Colonic mucosa (tissue), 4 donors: ENCODE measurements at regions not wholly inside any gene's neighbourhood (a gene's known extent, or its start where the extent isn't known, plus 50 kb on each side); places are given as distances from the start of the nearest gene placed in this dataset.

Source experiments
- DNase-seq: peaks from one replicate; pipeline ENCODE4 v3.0.0-alpha.2; 2020
- H3K27ac ChIP-seq: fragments of 200-600 bp; one replicate; pipeline ENCODE4 v1.8.0; 2021
- H3K27me3 ChIP-seq: fragments of 200-600 bp; one replicate; pipeline ENCODE4 v1.8.0; 2021
- H3K36me3 ChIP-seq: fragments of 200-600 bp; one replicate; pipeline ENCODE4 v1.8.0; 2021
- H3K4me1 ChIP-seq: fragments of 200-600 bp; one replicate; pipeline ENCODE4 v1.8.0; 2021; ENCODE audit warnings: mild to moderate bottlenecking
- H3K4me3 ChIP-seq: fragments of 200-600 bp; one replicate; pipeline ENCODE4 v1.8.0; 2021
- H3K9ac ChIP-seq, 2 donors: one replicate each; pipeline ENCODE4 v1.7.0; 2013; ENCODE audit warnings: control low read depth in 2 of 2, low read depth in 2 of 2, low read length in 2 of 2
- H3K9me3 ChIP-seq: fragments of 200-600 bp; one replicate; pipeline ENCODE4 v1.8.0; 2021
- intact Hi-C: fragments of 100-400 bp; cut with DNase I; formaldehyde crosslinking; loops from one replicate; pipeline ENCODE4 v1.14.1; 2022
- TF ChIP-seq, protein P1 (sequence below): fragments of 200-600 bp; IDR thresholded peaks from one replicate; pipeline ENCODE4 v1.8.0; 2022; ENCODE audit warnings: antibody characterized with exemption, mild to moderate bottlenecking
- donor health status: healthy.
- donor health status: DM: no; HTN: no; CAD: no.
- donor health status: DM: no; HTN: no; CAD: no.

DNA sequence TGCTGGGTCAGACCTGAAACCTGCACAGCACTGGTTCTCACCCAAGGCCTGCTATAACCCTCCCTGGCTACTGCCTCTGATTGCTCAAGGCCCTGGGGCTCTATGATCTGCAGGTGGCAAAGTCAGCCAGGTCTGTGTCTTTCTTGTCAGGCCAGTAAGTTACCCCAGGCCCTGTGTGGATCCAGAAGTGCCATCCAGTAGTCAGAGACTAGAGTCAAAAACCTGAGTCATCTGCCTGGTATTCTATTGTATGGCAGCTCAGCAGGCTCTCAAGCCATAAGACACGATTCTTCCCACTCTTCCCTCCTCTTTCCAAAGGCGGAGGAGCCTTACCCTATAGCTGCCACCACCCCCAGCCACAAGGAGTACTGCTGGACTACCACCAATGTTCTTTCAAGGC, 593.0 kb downstream of the FRK start:
- DNase-seq, result no peak
- H3K9ac ChIP-seq, result no peak overlapping the region
- H3K4me1 ChIP-seq, result no peaks in the 10 kb centered on the region
- H3K36me3 ChIP-seq, result no peaks in the 10 kb centered on the region
- no peak overlapping the region for H3K4me3 ChIP-seq
- no peaks in the 10 kb centered on the region for H3K9me3 ChIP-seq
- no peaks in the 10 kb centered on the region for H3K27me3 ChIP-seq
- H3K27ac ChIP-seq, result no peak overlapping the region
- intact Hi-C loops, result no loop called here
- TF ChIP-seq, protein P1, sequence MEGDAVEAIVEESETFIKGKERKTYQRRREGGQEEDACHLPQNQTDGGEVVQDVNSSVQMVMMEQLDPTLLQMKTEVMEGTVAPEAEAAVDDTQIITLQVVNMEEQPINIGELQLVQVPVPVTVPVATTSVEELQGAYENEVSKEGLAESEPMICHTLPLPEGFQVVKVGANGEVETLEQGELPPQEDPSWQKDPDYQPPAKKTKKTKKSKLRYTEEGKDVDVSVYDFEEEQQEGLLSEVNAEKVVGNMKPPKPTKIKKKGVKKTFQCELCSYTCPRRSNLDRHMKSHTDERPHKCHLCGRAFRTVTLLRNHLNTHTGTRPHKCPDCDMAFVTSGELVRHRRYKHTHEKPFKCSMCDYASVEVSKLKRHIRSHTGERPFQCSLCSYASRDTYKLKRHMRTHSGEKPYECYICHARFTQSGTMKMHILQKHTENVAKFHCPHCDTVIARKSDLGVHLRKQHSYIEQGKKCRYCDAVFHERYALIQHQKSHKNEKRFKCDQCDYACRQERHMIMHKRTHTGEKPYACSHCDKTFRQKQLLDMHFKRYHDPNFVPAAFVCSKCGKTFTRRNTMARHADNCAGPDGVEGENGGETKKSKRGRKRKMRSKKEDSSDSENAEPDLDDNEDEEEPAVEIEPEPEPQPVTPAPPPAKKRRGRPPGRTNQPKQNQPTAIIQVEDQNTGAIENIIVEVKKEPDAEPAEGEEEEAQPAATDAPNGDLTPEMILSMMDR, result no peak

DNA sequence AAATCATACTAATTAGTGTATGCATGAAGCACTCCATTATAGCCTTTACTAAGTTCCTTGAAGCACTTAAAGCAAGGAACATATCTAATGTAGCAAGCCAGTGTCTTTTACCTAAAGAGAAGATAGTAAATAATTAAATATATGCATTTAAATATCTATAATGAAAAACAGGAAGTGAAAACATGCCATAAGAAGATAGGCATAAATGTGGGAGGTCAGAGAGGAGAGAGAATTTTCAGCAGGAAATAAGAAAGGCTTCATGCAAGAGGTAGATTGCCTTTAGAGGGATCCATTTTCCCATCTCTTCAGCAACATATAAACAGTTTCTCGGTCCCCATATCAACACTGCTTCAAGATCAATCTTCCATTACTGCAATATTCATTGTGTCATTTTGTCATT, 599.8 kb downstream of the FRK start:
- no peak for DNase-seq
- H3K4me3 ChIP-seq, result no peak overlapping the region
- H3K27me3 ChIP-seq, result no peaks in the 10 kb centered on the region
- H3K9ac ChIP-seq, result no peak overlapping the region
- intact Hi-C loops, result no loop called here
- TF ChIP-seq, protein P1, result no peak
- H3K27ac ChIP-seq, result no peak overlapping the region
- no peaks in the 10 kb centered on the region for H3K4me1 ChIP-seq
- no peaks in the 10 kb centered on the region for H3K36me3 ChIP-seq
- no peaks in the 10 kb centered on the region for H3K9me3 ChIP-seq

DNA sequence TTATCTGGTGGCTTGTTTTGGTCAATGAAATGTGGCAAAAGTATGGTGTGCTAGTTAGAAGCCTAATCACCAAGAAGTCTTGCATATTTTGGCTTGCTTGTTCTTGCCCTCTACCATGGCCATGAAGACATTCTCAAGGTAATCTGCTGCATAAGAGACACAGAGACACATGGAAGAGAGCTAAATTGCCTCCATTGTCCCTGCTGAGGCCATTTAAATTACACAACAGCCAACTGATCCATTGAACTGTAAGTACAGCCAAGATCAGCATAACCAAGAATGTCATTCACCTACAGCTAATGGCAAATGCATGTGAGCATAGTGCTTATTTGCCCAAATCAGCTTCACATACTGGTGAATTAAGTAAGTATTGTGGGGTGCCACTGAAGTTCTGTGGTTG, 603.8 kb downstream of the FRK start:
- DNase-seq, result no peak
- H3K4me1 ChIP-seq, result no peaks in the 10 kb centered on the region
- H3K9me3 ChIP-seq, result no peaks in the 10 kb centered on the region
- H3K27me3 ChIP-seq, result no peaks in the 10 kb centered on the region
- TF ChIP-seq, protein P1, result no peak
- H3K27ac ChIP-seq, result no peak overlapping the region
- no peaks in the 10 kb centered on the region for H3K36me3 ChIP-seq
- no peak overlapping the region for H3K4me3 ChIP-seq
- no peak overlapping the region for H3K9ac ChIP-seq
- intact Hi-C loops, result no loop called here

DNA sequence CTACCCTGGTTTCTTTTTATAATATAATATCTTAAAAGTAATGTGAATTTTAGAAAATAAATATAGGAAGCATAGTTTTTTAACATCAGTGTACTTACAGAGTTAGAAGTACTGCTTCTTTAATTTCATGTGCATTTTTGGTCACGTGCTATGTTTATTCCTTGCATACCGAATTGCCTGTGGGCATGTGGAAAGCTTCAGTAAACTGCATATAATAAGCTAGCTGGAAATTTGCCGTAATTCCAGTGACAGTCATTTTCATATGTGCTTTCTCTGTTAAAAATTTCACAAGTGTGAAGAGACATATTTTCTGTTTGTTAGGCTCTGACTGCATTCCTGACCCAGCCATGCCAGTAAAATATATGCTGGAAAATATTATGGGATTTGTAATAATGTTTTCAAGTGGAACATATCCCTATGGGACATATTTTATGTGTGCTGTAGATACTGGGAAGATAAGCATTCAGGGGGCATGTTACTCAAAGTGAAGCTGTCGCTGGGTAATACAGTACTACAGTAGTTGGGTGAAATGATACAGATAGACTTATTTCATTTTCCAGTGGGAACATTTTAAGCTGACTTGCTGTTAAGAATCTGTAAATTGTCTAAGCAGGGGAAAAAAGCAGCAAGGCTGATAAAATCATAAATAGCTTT, 616.7 kb downstream of the FRK start:
- H3K9ac ChIP-seq, result no peak overlapping the region
- H3K9me3 ChIP-seq, result no peaks in the 10 kb centered on the region
- H3K27me3 ChIP-seq, result no peaks in the 10 kb centered on the region
- H3K27ac ChIP-seq, result no peak overlapping the region
- no peaks in the 10 kb centered on the region for H3K4me1 ChIP-seq
- TF ChIP-seq, protein P1, result no peak
- no peak for DNase-seq
- intact Hi-C loops, result no loop called here
- no peaks in the 10 kb centered on the region for H3K36me3 ChIP-seq
- no peak overlapping the region for H3K4me3 ChIP-seq

DNA sequence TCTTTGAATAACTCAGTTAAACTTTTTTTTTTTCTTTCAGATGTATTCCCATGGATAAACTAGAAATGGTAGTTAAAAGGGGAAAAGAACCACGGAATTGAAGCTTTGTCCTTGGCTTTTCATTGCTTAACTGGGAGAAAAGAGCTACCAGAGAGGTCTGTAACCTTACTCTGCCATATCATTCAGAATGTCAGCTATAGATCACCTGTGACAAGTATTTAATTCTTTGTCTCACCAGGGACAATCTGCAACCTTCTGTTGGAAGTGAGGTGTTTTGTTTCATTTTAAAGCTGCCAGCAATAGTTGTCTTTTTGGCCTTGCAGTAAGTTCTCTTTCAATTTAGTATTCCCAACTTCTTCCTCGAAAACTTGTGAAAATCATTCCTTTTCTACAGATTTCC, 618.4 kb downstream of the FRK start:
- Histone ChIP-seq H3K36me3 (no peaks in the 10 kb centered on the region), H3K9me3 (no peaks in the 10 kb centered on the region), H3K27ac (no peak overlapping the region), H3K9ac (no peak overlapping the region), H3K4me1 (no peaks in the 10 kb centered on the region), H3K4me3 (no peak overlapping the region), H3K27me3 (no peaks in the 10 kb centered on the region)
- TF ChIP-seq, protein P1, result no peak
- DNase-seq, result no peak
- intact Hi-C loops, result no loop called here
